Hypothalamus (tissue), 51 donors: ENCODE measurements at regions not wholly inside any gene's neighbourhood (a gene's known extent, or its start where the extent isn't known, plus 50 kb on each side); places are given as distances from the start of the nearest gene placed in this dataset.

Experiments
- DNase-seq, 51 donors: peaks; one replicate each; lab custom pipeline; 2025; lab: John Stamatoyannopoulos, UW

GRCh38 chr1:172883387-172883791, 167.4 kb downstream of the TNFSF18 start:
- no peak for DNase-seq

GRCh38 chr1:172883844-172884243, 166.9 kb downstream of the TNFSF18 start:
- no peak for DNase-seq

GRCh38 chr1:172885411-172885810, 165.3 kb downstream of the TNFSF18 start:
- no peak for DNase-seq

GRCh38 chr1:172885971-172886370, 164.8 kb downstream of the TNFSF18 start:
- no peak for DNase-seq

- DNase-seq = no peak
Observed at GRCh38 chr1:172887162-172887561, 163.6 kb downstream of the TNFSF18 start.

GRCh38 chr1:172893146-172893841, 157.4 kb downstream of the TNFSF18 start:
- DNase-seq = no peak

GRCh38 chr1:172894349-172895049, 156.2 kb downstream of the TNFSF18 start:
- DNase-seq = no peak

GRCh38 chr1:172895050-172895460, 155.7 kb downstream of the TNFSF18 start:
- no peak for DNase-seq

- no peak for DNase-seq
Observed at GRCh38 chr1:172895761-172896160, 155.0 kb downstream of the TNFSF18 start.

- no peak for DNase-seq
Observed at GRCh38 chr1:172897738-172898137, 153.0 kb downstream of the TNFSF18 start.

- DNase-seq = no peak
Observed at GRCh38 chr1:172898866-172899265, 151.9 kb downstream of the TNFSF18 start.

- no peak for DNase-seq
Observed at GRCh38 chr1:172900376-172900997, 150.3 kb downstream of the TNFSF18 start.

GRCh38 chr1:172902200-172902599, 148.5 kb downstream of the TNFSF18 start:
- no peak for DNase-seq

- DNase-seq = no peak
Observed at GRCh38 chr1:172902861-172903381, 147.8 kb downstream of the TNFSF18 start.

- no peak for DNase-seq
Observed at GRCh38 chr1:172903581-172904220, 147.0 kb downstream of the TNFSF18 start.

- DNase-seq = no peak
Observed at GRCh38 chr1:172905452-172905851, 145.3 kb downstream of the TNFSF18 start.

GRCh38 chr1:172906778-172907592, 143.8 kb downstream of the TNFSF18 start:
- DNase-seq = no peak

- no peak for DNase-seq
Observed at GRCh38 chr1:172907834-172908326, 142.9 kb downstream of the TNFSF18 start.

GRCh38 chr1:172909606-172910326, 141.0 kb downstream of the TNFSF18 start:
- no peak for DNase-seq
